ENCODE measurements at regions not wholly inside any gene's neighbourhood (a gene's known extent, or its start where the extent isn't known, plus 50 kb on each side); places are given as distances from the start of the nearest gene placed in this dataset.

DNA sequence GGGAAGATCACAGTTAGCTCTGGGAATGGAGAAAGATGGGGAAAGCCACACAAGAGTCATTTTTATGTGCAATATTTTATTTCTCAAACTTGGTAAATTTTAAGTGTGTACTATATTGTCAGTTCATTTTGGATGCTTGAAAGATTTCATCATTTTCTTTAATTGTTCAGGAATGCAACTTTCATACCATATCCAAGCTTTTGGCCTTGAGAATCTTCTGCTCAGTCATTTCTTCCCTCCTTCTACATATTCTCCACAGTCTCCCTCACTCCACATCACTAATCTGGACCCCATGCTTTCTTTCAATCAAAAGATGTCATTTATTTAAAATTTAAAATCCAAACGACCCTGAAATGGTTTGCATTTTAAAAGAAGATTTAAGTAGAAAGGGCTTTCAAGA, 135.4 kb downstream of the FAM114A2 start:
- DNase-seq (ENCODE audit: low spot score) = no peak
- 32% methylated on average over 1 of the region's 1 CpG for WGBS (ENCODE audit: low lambda C conversion rate, missing lambda C conversion rate)
- TF ChIP-seq EZH2 (IDR thresholded peaks at IDR 0.05; ENCODE audit: borderline replicate concordance) (no peak), EZH2phosphoT487 (IDR thresholded peaks at IDR 0.05; ENCODE audit: low read depth, severe bottlenecking, unreplicated experiment) (no peak)
- TF ChIP-seq, protein P1, sequence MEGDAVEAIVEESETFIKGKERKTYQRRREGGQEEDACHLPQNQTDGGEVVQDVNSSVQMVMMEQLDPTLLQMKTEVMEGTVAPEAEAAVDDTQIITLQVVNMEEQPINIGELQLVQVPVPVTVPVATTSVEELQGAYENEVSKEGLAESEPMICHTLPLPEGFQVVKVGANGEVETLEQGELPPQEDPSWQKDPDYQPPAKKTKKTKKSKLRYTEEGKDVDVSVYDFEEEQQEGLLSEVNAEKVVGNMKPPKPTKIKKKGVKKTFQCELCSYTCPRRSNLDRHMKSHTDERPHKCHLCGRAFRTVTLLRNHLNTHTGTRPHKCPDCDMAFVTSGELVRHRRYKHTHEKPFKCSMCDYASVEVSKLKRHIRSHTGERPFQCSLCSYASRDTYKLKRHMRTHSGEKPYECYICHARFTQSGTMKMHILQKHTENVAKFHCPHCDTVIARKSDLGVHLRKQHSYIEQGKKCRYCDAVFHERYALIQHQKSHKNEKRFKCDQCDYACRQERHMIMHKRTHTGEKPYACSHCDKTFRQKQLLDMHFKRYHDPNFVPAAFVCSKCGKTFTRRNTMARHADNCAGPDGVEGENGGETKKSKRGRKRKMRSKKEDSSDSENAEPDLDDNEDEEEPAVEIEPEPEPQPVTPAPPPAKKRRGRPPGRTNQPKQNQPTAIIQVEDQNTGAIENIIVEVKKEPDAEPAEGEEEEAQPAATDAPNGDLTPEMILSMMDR (IDR thresholded peaks at IDR 0.05; ENCODE audit: poor library complexity) = no peak
- Histone ChIP-seq H3K36me3 (replicated peaks; ENCODE audit: insufficient read depth, low read depth) (no peaks in the 10 kb centered on the region), H3K27me3 (no peaks in the 10 kb centered on the region), H3K4me2 (no peak overlapping the region), H3K27ac (no peak overlapping the region), H3K4me1 (ENCODE audit: insufficient read depth) (no peaks in the 10 kb centered on the region), H3K4me3 (no peak overlapping the region), H3K9me2 (replicated peaks; ENCODE audit: insufficient read depth) (no peaks in the 10 kb centered on the region), H3K79me2 (no peaks in the 10 kb centered on the region), H2AFZ (no peak overlapping the region), H4K20me1 (ENCODE audit: insufficient read depth, poor library complexity, severe bottlenecking) (no peaks in the 10 kb centered on the region), H3K9me3 (ENCODE audit: low read depth) (no peaks in the 10 kb centered on the region)

DNA sequence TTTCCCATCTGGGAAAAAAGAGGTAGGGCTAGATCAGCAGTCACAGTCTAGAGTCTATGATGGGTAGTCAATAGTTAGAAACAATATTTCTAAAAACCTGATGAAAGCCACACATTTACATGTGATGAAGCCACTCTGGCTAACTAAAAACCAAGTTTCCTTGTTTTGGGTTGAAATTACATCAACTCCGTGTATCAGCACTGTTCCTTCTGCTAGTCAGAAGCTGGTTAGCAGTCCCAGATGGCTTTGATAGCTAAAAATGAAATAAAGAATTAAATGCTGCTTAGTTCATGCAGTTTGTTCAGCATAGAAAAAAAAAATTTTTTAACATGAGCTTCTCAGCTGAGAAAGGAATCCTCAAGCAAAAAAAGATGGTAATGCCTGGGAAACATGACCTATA, 136.7 kb downstream of the FAM114A2 start:
- H3K79me2 ChIP-seq = no peaks in the 10 kb centered on the region
- H3K4me1 ChIP-seq (ENCODE audit: insufficient read depth) = no peaks in the 10 kb centered on the region
- H3K36me3 ChIP-seq (replicated peaks; ENCODE audit: insufficient read depth, low read depth) = no peaks in the 10 kb centered on the region
- H3K4me2 ChIP-seq = no peak overlapping the region
- no peak overlapping the region for H2AFZ ChIP-seq
- H3K4me3 ChIP-seq = no peak overlapping the region
- TF ChIP-seq EZH2 (IDR thresholded peaks at IDR 0.05; ENCODE audit: borderline replicate concordance) = no peak
- TF ChIP-seq, protein P1 (IDR thresholded peaks at IDR 0.05; ENCODE audit: poor library complexity) = no peak
- TF ChIP-seq EZH2phosphoT487 (IDR thresholded peaks at IDR 0.05; ENCODE audit: low read depth, severe bottlenecking, unreplicated experiment) = no peak
- WGBS (ENCODE audit: low lambda C conversion rate, missing lambda C conversion rate) = 90% methylated on average over 1 of the region's 1 CpG
- no peaks in the 10 kb centered on the region for H3K9me3 ChIP-seq (ENCODE audit: low read depth)
- H4K20me1 ChIP-seq (ENCODE audit: insufficient read depth, poor library complexity, severe bottlenecking) = no peaks in the 10 kb centered on the region
- no peaks in the 10 kb centered on the region for H3K9me2 ChIP-seq (replicated peaks; ENCODE audit: insufficient read depth)
- H3K27ac ChIP-seq = no peak overlapping the region
- no peak for DNase-seq (ENCODE audit: low spot score)
- no peaks in the 10 kb centered on the region for H3K27me3 ChIP-seq

DNA sequence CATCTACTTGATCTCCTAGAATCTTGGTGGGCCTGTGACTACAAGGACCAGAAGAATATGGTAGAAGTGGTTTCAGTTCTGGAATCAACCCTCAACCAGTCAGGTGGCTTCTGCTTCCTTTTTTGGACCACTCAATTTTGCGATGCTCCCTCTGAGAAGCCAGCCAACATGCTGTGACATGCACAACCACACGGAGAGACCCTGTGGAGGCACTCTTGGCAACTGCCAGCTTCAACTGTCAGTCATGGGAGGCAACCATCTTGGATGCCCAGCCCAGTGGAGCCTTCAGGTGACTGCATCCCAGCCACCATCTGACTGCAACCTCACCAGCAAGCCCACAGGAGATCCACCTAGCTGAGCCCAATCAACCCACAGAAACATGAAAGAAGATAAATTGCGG, 137.3 kb downstream of the FAM114A2 start:
- Histone ChIP-seq H3K4me1 (ENCODE audit: insufficient read depth) (no peaks in the 10 kb centered on the region), H3K4me2 (no peak overlapping the region), H3K9me3 (ENCODE audit: low read depth) (no peaks in the 10 kb centered on the region), H4K20me1 (ENCODE audit: insufficient read depth, poor library complexity, severe bottlenecking) (no peaks in the 10 kb centered on the region), H3K79me2 (no peaks in the 10 kb centered on the region), H2AFZ (no peak overlapping the region), H3K27ac (no peak overlapping the region), H3K9me2 (replicated peaks; ENCODE audit: insufficient read depth) (no peaks in the 10 kb centered on the region), H3K27me3 (no peaks in the 10 kb centered on the region), H3K36me3 (replicated peaks; ENCODE audit: insufficient read depth, low read depth) (no peaks in the 10 kb centered on the region), H3K4me3 (no peak overlapping the region)
- WGBS (ENCODE audit: low lambda C conversion rate, missing lambda C conversion rate) = 87% methylated on average over 3 of the region's 3 CpGs
- no peak for TF ChIP-seq EZH2 (IDR thresholded peaks at IDR 0.05; ENCODE audit: borderline replicate concordance)
- TF ChIP-seq, protein P1 (IDR thresholded peaks at IDR 0.05; ENCODE audit: poor library complexity) = no peak
- TF ChIP-seq EZH2phosphoT487 (IDR thresholded peaks at IDR 0.05; ENCODE audit: low read depth, severe bottlenecking, unreplicated experiment) = no peak
- DNase-seq (ENCODE audit: low spot score) = no peak

All from hepatocyte (in vitro differentiated cells).